NCI-H748 (cell line): ENCODE measurements at regions not wholly inside any gene's neighbourhood (a gene's known extent, or its start where the extent isn't known, plus 50 kb on each side); places are given as distances from the start of the nearest gene placed in this dataset.
"Not testable (repeated sequence)": the region's sequence is repeated elsewhere in the genome, so short reads cannot be mapped to it uniquely, and the experiment has no call there.

Source experiments
- DNase-seq: peaks from one replicate; lab custom pipeline; 2025; ENCODE audit not compliant: unreplicated experiment; lab: John Stamatoyannopoulos, UW

GRCh38 chr4:138634915-138635314 is 380.7 kb upstream of the NOCT start:
- DNase-seq, result no peak

- no peak for DNase-seq
Observed at GRCh38 chr4:138633580-138633904, 382.0 kb upstream of the NOCT start.

- peak; percentile 65 for DNase-seq
Observed at GRCh38 chr4:138632856-138633579, 382.6 kb upstream of the NOCT start.

- no peak for DNase-seq
Observed at GRCh38 chr4:138630666-138631065, 384.9 kb upstream of the NOCT start.

DNA sequence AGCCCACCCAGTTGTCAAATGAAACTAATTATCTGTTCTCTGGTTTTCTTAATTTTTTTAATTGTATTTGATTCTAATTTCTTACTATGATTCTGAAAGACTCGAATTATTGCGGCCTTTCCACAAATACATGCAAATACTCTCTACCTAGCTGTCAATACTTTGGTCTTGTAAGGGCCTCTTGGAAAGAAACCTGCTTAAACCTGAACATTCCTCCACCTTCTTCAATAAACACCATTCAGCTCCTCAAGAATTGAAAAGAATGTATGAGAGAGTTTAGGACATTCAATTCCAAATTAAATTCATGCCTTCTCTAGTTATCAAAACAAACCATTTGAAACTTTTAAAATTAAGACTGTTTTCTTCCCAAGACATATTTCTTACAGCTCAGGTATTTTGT is 385.9 kb upstream of the NOCT start:
- no peak for DNase-seq

- no peak for DNase-seq
Observed at GRCh38 chr4:138627096-138627495, 384.9 kb upstream of the SLC7A11 start.

- DNase-seq, result not testable (repeated sequence)
Observed at GRCh38 chr4:138622362-138622761, 380.2 kb upstream of the SLC7A11 start.

DNA sequence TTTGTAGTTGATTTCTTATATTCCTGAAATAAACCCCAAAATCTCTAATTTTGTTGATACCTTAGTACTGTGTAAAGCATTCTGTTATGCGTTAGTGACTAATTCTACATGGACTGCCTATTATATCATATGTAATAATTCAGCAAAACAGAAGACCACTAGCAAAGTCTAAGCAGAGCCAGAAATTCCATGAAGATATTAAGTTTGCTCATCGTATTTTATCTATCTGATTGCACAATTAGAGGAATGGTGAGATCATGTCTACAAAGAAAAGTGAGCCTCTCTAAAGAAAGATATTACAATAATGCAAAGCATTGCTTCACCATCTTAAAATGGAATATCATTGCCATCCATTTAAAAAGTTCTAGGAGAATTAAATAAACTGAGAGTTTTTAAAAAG is 374.6 kb upstream of the SLC7A11 start:
- no peak for DNase-seq

DNA sequence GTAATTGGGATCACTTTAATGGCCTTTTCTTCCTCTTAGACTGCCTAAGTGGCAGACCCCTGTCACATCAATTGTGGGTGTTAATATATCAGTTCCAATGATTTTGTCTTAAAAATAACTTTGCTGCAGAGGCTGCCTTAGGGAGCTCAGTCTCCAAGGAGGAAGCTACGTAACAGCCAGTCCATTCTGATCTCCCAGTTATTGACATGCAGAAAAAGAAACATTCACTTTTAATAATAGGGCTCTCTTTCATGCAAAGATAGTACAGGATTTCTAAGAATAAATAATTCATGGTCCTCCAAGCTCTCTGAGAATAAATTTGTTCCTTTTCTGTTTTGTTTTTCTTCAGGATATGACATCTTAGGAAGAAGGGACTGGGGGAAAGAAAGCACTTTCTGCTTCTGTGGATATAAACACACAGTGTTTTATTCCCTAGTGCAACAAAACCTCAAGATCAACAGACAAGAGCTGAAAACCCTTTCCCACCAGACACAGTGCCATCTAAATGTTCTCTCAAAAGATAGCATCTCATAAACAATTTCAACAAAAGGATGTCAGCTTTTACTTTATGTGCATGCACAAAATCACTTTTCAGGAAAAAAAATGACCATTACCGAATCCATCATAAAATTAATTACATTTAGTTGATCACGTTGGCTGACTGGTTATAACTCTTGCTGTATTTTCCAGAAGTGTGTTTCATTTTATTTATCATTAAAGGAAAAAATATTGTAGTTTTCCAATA is 372.4 kb upstream of the SLC7A11 start:
- no peak for DNase-seq

GRCh38 chr4:138612428-138612827 is 370.3 kb upstream of the SLC7A11 start:
- DNase-seq, result no peak

DNA sequence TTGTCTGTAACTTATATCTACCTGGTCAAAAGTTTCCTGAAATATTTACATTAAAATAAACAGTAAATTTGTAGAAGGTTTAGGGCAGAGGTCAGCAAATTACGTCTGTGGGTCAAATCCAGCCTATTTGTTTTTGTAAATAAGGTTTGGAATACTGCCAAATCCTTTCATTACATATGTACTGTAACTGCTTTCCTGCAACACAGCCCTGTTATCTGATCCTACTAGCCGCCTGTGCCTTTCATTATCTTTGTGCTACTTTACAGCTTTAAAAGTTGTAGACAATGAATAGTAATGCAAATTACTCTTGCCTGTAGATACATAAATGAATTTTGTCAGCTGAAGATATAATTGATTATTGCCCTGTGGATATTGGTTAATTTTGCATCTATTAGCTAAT is 369.6 kb upstream of the SLC7A11 start:
- DNase-seq, result peak; percentile 84

DNA sequence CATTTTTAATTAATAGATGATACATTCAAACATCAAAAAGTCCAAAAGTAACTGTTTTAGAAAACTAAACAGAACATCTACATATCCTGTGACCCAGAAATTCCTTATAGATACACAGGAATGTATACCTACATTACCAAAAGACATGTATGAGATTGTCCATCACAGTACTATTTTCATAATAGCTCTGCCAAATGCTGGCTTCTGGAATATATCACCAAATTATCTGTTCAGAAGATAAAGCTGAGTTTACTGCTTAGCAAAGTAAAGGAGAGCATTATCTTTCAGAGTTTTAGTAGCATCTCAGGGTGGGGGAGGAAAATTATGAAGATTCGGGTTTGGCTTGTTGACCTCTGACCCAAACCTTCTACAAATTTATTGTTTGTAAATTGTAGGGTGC is 368.9 kb upstream of the SLC7A11 start:
- DNase-seq, result peak; percentile 35

- DNase-seq, result no peak
Observed at GRCh38 chr4:138609943-138610350, 367.8 kb upstream of the SLC7A11 start.

- DNase-seq, result no peak
Observed at GRCh38 chr4:138604556-138604955, 362.4 kb upstream of the SLC7A11 start.

DNA sequence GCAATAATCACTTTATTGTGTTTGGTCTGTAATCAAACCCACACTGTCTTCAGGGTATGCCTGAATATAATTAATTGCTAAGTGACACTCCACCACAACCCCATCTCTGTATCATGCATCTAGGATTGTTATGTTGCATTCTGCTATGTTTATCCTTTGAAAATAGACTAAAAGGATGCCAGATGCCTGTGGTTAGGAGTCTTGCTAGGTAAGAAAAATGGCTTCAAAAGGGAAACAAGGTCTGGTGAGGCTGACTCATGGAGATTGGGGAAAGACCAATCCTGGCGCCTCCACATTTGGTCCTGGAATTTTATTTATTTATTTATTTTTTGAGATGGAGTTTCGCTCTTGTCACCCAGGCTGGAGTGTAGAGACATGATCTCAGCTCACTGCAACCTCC is 360.5 kb upstream of the SLC7A11 start:
- no peak for DNase-seq

GRCh38 chr4:138599965-138600364 is 357.8 kb upstream of the SLC7A11 start:
- DNase-seq, result no peak

GRCh38 chr4:138598226-138598625 is 356.1 kb upstream of the SLC7A11 start:
- DNase-seq, result no peak

DNA sequence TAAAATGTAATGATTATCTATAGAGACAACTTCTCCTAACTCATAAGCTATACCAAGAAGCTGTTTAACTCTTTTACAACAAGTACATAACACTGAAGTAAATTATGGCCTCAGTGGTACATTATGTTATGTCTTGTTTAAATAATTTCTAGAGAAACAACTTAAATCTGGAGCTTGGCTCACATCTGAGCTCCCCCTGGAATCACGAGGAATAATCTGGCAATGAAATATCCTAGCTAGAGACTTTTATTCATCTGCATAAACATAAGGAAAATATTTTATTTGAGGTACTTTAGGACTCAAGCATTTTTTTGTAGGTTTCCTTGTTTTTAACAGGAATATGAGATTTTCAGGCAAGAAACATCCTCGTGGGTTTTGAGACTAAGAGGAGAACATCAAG is 354.7 kb upstream of the SLC7A11 start:
- no peak for DNase-seq

GRCh38 chr4:138595731-138596460 is 353.7 kb upstream of the SLC7A11 start:
- DNase-seq, result no peak

- no peak for DNase-seq
Observed at GRCh38 chr4:138595171-138595570, 353.0 kb upstream of the SLC7A11 start.

DNA sequence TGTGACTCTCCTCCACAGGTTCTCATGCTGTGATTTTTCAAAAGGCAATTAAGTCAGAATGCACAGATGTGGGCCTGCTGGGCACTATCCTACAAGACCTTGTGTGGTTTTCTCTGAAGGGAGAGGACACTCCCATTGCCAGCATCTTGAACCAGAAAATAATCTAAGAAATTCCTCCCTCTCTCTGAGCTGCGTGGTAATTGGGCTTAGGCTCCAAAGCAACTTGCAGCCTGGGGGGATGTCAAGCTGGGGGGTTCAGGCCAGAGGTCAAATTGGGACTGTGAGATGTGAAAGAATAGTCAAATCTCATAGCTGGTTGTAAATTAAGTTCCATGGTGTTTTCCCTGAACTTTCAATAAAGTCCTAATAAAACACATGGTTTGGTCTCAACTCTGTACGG is 350.6 kb upstream of the SLC7A11 start:
- no peak for DNase-seq

- no peak for DNase-seq
Observed at GRCh38 chr4:138591808-138592207, 349.7 kb upstream of the SLC7A11 start.
